GM21381 (cell line): ENCODE measurements at regions not wholly inside any gene's neighbourhood (a gene's known extent, or its start where the extent isn't known, plus 50 kb on each side); places are given as distances from the start of the nearest gene placed in this dataset.

ENCODE experiments used
- ATAC-seq: cut with Tn5 transposase; IDR thresholded peaks from one replicate; pipeline ENCODE4 v1.9.1; 2021; ENCODE audit warnings: mild to moderate bottlenecking, moderate library complexity; ENCODE audit not compliant: unreplicated experiment

DNA sequence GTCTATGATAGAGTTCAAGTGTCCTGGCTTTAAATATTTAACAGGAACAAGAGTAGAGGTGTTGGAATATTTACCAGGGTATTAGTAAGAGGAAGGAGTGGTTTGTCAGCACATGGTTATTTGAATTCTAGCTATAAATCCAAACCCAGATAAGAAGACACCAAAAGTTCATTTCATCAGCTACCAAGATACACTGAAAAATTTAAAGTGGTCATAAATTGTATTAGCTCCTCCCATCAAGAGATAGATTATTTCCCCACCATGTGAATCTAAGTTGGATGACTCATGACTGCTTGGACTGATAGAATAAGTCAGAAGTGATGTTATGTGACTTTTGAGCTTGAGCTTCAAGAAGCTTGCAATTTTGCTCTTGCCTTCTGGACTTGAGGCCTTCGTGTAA lies 72.1 kb upstream of the GRAMD2B start:
- ATAC-seq: no peak

DNA sequence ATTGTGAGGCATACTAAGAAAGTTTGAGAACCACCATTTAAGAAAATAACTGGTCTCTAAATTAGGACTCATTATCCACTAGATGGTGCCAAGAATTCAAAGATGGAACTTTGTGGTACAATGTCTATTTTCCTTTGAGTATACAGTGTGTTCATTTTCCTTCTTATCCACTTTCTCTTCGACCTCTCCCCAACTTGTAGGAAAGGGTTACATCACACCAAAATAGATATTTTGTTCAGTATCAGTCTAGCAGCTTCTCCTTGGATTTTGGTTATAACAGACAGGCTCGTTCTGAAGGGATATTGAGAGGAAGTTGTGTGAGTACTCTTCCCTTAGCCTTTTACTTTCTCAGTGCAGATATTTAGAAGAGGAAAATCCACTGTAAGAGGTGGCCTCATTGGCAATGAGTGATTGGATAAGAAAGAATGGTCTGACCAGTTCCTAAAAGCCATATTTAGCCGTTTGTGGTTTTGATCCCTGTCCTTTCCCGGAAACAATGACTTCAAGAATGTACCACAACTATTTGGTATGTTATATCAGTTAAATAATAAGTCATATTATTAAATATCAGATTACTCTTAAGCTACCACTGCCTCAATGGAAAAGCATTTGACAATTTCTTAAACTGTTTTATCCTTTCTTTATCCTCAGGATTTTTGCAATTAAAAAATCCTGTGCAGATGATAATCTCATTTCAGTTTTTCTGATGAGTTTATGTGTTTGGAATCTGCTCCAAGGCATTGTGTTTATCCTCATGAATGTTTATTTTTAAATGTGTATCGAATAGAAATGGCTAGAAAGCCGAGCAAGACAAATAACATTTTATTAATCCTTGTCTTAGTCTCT lies 69.0 kb upstream of the GRAMD2B start:
- peak; percentile 30 for ATAC-seq

DNA sequence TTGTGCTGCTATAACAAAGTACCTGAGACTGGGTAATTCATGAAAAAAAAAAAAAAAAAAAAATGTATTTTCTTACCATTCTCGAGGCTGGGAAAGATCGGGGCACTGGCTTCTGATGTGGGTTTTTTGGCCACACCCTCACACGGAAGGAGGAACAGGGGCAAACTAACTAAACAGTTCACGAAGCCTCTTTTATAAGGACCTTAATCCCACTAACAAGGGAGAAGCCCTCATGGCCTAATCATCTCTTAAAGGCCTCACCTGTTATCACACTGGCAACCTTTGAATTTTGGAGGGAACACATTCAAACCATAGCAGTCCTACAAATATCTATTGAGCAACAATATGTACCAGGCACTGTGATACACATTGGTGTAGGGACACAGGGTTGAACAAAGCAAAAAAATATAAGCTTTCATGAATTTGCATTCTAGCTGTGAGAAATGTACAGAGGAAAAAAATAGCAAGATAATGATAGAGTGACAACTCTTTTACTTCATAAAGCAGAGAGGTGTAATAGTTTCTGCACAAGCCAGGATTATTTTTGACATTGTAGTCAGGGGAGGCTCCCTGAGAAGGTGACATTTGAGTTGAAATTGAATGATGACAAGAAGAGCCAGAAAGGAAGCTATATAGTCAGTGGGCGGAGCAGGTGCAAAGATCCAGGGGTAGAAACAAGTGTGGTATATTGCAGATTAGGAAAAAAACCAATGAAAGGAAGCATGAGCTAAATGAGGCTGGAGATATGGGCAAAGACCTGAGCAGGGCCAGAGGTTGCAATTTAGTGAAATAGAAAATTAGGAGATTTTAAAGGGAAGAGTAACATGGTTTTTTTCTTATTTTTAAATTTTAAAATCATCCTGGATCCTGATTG lies 68.1 kb upstream of the GRAMD2B start:
- no peak for ATAC-seq

DNA sequence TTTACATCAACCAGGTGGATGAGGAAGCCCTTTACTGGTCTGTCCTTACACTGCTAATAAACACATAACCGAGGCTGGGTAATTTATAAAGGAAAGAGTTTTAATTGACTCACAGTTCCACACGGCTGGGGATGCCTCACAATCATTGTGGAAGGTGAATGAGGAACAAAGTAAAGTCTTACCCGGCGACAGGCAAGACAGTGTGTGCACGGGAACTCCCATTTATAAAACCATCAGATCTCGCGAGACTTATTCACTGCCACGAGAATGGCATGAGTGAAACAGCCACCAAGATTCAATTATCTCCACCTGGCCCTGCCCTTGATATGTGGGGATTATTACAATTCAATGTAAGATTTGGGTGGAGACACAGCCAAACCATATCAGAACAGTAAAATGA lies 67.3 kb upstream of the GRAMD2B start:
- no peak for ATAC-seq

DNA sequence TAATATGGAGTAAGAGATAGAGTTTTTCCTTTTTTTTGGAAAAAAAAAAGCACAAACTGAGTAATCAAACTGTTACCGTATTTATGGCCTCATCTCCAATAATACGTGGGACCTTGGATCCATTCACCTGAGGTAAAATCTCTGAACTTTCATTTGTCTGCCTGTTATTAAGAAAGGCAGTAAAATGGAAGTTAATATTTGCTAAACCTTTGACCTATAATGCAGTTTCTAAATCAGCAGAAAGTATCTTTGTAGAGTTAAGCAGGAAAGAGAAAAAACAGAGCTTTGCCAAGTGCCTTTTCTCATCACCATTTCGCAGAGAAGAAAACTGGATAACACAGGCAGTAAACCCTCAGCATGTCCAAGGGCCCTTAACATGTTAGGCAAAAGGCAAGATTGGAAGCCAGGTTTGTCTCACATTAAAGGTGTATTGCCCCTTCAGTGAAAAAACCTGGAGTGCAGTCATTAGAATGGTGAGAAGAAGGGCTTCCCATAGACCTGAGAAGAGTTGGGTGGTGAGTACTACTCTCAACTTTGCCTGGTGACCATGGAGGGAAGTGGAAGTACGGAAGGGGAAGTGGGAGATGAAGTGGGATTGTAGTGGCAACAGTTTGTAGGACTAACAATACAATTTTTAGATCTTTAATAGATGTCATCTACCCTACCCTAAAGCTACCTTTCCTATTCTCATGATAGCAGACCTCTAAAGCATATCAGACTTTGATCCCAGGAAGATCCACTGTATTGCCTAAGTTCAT lies 65.4 kb upstream of the GRAMD2B start:
- ATAC-seq: no peak

DNA sequence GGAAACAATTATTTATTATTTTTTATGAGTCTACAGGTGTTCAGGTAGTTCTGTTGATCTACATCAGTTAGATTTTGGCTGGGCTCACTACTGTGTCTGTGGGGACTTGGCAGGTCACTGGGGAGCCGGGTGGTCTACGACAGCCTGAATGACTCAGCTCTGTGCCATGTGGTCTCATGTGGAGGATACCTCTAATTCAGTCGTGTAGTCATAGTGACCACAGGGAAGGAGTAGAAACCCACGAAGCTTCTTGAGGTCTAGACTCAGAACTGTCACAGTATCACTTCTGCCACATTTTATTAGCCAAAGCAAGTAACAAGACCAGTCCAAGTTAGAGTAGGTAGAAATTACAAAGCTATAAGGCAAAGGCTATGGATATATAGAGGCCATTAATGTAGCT lies 64.7 kb upstream of the GRAMD2B start:
- peak; percentile 90 for ATAC-seq

DNA sequence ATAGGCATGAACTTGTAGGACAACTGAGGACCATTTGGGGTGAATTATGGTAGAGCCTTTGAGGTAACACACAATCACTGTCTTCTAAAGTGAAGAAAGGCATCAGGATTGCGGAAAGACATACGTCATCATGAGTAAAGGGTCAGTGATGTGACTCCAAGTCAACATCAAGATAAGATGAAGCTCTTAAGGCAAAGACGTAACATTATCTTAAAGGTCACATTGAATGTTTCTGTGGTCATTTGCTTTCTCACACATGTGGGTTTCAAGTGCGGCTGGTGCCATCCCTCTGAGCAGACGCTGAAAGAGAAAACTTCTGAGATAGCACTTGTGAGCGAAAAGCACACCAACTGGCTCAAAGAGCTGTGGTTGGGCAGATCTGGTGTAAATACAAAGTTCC lies 63.3 kb upstream of the GRAMD2B start:
- ATAC-seq: peak; percentile 32

DNA sequence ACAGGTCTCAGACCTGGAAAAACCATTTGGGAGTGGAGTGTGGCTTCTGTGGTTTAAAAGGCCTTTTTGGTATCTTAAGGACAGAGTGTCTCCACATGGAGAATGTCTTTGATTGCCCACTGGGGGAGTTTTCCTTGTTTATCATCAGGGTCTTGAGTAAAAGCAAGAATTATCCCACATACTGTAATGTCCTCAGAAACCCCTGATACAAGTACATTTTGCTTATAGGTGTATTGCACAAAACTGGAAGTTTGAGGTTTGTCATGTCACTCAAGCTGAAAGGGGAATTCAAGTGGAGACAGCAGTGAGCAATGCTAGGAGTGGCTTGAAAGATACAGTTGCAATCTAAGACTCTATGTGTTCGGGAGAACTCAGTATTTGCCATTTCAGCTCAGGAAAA lies 62.7 kb upstream of the GRAMD2B start:
- ATAC-seq: no peak

DNA sequence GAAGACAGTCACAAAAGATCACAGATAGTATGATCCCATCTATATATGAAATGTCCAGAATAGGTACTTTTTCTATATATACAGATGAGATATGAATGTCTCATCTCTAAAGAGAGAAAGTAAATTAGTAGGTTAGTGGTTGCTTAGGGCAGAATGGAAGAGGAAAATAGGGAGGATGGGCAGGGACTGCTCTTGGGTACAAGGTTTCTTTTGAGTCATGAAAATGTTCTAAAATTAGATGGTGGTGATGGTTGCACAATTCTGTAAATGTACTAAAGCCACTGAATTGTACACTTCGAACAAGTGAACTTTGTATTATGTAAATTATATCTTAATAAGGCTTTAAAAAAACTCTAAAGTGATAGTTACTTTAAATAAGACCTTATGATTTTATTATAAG lies 59.6 kb upstream of the GRAMD2B start:
- ATAC-seq: no peak

DNA sequence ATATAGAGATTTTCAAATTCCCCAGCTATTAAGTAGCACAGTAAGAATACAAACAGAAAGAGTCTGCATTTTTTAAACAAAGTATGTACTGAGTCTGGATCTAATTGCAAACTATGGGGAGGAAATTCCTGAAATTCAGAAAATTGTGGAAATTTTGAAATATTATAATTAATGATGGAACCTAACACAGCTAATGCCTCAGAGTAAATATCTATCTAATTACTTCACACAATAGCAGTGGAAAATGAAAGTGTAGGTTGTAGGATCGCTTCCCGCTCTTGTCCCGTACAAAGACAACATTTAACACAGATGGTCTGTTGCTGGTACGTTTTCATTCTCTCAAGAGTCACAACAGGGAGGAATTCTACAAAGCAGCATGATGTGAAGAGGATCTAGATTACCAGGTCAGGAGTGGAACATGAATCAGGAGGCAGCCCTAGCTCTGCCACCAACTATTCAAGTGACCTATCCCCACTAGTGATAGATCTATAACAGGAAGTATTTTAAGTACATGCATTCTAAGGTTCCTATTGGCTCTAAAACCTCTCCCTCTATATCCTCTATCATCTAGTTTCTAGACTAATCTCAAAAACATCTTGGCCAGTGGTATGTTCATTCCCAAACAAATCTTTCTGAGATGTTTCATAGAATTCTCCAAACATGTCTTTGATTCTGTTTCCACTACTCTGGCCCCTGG lies 58.9 kb upstream of the GRAMD2B start:
- ATAC-seq: no peak

DNA sequence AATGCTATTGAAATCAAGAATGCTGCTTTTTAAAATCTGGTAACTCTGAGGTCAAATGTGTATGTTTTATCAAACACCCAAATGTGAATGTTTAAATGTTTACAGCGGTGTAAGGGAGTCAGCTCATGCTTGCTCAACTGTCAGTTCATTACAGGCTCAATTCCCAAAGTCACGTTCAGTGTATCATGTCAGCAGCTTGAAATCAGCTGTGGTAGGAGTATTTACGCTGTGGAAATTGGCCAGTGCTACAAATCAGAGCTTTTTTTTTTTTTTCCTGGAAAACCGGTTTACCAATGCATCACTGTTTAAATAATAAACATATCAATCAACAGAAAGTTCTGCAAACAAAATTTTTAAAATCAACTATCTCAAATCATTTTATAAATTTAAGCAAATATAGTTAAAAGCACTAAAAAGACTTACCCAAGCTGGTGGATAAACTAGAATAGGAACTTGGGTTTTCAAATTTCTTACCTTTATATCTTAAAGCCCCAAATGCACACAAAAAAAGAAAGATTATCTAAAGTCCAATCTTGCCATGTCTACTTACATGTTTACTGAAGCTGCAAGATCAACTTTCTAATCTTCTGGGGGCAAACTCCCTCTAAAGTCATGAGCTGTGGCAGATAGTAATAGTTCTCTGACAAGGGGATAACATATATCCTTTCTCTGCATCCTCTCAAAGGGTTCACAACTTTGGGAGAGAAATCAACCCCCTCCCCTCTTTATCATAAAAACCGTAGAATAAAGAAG lies 57.6 kb upstream of the GRAMD2B start:
- no peak for ATAC-seq

DNA sequence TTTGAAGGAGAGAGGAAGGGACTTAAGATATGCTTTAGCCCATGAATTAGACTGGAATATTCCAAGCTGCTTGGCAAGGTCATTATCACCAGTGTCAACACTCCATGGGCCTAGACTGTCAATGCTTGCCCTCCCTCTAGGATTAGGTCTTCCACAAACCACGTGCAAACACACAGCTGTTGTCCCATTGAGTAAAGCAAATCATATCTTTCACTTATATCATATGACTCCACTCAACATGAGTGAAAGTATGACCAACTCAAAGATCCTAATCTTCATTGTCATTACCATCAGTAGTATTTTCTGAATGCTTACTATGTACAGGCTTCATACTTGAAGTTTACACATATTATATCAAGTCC lies 57.0 kb upstream of the GRAMD2B start:
- ATAC-seq: no peak

DNA sequence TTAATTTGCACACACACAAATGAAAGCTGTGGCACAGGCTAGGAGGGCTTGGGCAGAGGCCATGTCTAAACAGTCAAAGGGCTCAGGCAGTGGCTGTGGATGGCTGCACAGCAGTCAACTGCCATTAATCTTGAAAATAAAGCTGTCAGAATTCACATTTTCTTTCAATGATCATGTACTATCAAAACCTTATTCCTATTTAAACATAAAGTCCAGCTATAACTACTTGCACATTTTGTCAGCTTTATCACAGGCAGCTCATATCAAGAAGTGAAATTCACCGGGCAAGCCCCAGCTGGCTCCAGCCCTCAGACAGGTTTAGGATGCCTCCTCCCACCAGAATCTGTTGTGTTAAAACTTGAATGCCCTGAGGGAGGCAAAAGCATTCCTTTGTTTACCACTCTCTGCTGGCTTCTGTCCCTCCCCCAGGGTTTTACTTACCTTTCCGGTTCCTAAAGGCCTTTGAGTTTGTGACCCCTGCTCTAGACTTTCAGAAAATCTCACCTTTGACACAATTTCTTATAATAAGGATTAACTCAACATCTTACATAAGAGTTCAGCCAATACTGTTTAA lies 54.9 kb upstream of the GRAMD2B start:
- peak; percentile 35 for ATAC-seq

DNA sequence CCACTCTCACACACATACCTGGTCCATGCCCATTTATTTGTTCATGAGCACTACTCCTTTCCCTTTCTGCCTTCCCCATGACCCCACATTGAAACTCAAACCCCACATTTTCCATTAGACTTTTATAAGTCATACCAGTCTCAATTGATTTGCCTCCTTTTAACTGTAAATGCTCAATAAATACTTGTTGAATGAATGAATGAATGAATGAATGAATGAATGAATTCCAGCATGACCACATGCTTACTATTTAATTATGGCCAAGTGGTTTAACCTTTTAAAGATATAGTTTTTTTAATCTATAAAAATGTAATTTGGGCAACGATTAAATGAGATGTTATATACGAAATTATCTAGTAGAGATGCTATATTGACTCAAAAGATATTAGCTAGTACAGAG lies 54.1 kb upstream of the GRAMD2B start:
- ATAC-seq: no peak

DNA sequence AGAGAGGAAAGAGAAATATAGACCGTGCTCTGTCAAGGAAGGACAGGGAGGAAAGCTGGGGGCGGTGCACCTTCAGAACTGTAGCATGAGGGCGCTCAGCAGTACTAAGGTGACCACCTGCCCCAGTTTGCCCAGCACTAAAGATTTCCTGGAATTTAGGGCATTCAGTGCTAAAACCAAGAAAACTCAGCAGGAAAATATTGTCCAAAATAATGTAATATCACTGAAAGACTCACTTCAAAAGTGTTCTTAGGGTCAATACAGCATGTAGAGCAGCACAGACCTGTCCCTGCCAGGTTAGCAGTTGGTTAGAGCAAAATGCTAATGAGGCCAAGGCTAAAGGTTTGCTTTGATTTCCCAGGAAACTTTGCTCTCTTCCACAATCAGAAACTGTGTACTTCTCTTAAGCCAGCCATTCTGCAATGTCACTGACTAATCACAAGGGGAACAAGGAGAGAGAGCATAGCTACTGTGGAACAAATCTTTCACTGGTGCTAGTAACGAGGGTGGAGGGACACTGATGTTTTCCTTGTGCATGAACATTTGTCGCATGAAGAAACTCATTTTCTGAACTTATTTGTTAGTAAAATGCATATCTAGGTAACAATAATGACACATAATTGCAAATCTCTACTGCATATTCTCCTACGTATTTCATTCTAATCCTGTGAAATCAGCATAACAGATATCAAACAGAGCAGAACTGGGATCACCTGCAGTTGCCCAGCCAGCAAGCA lies 53.0 kb upstream of the GRAMD2B start:
- ATAC-seq: no peak

DNA sequence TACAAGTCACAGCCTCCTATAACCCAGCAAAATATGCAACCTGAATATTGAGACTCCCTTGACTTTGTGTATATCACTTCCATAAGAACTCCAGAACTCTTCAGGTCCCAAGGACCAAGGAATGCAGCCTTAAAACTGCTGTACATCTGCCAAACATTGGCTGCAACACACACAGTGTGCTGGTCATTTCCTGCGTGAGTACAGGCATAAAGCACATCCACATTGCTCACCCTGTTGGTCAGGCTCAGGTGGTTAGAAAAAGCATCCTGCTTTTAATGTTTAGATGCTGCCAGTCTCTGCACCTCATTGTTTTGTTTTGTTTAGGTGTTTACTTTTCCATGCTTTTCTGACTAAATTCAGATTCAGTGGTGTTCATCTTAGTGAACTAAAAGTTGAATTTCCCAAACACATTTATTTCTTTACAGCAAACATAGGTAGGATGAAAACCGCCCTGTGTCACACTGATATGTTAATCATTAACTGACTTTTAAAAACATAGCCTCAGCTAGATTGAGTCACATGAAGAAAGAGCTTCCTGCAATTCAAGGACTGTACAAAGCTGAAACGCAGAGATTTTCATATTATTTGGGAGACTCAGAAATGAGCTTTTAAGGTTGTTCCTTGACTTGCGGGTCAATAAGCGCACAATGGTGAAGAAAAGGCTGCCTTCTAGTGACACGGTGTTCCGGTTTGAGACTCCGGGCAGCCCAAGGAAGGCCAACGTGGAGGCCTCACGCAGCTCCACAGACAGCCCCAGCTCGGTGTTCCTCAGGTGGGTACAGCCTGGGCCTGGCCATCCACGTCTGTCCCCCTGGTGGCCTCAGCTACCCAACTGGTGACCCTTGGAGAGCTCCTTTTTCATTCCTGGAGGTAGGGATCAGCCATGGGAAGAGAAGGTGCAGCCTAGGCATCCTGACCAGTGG lies 52.2 kb upstream of the GRAMD2B start:
- no peak for ATAC-seq

DNA sequence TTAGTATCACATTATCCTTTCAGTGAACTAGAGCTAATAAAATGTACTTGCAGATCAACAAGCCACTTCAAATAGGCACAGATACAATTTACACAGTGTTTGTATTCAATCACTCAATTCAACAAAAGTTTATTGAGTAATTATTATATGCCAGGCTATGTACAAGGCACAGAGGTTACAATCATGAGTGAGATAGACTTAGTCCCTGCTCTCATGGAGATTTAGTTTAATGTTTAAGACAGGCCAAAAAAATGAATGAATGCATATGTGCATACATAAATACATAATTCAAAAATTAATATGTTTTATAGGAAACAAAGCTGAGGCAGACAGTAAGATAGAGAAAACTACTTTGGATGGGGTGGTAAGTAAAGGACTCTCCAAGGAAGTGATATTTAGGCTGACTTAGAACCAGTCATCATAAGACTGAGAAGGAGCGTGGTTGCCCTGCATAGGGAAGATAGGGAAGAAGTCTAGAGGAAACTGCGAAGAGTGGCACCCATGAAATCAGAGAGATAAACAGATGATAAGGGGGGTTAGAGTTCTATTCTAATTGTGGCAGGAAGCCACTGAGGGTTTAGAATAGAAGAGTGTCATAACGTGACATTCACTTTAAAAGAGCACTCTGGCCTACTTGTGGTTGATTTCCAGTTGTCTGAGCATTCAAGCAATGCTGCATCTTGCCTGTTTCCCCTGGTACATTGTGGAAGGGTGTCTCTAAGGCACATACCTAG lies 49.7 kb upstream of the GRAMD2B start:
- ATAC-seq: no peak
